Rectal smooth muscle tissue (tissue), 1 donor: ENCODE measurements at regions not wholly inside any gene's neighbourhood (a gene's known extent, or its start where the extent isn't known, plus 50 kb on each side); places are given as distances from the start of the nearest gene placed in this dataset.
A peak's percentile ranks its signal among the peaks of the same experiment; 100 is the strongest.

Experiments used
- H3K27ac ChIP-seq: one replicate; pipeline ENCODE4 v1.7.0; 2013; ENCODE audit warnings: low read depth, low read length, inconsistent platforms
- H3K27me3 ChIP-seq: one replicate; pipeline ENCODE4 v1.7.0; 2013; ENCODE audit warnings: low read length; ENCODE audit not compliant: control insufficient read depth, insufficient read depth
- H3K36me3 ChIP-seq: one replicate; pipeline ENCODE4 v1.7.0; 2013; ENCODE audit warnings: low read length; ENCODE audit not compliant: control insufficient read depth, insufficient read depth
- H3K4me1 ChIP-seq: one replicate; pipeline ENCODE4 v1.7.0; 2013; ENCODE audit warnings: low read length; ENCODE audit not compliant: control insufficient read depth, insufficient read depth
- H3K4me3 ChIP-seq: one replicate; pipeline ENCODE4 v1.7.0; 2013; ENCODE audit warnings: low read length
- H3K9ac ChIP-seq: one replicate; pipeline ENCODE4 v1.7.0; 2013; ENCODE audit warnings: low read length

DNA sequence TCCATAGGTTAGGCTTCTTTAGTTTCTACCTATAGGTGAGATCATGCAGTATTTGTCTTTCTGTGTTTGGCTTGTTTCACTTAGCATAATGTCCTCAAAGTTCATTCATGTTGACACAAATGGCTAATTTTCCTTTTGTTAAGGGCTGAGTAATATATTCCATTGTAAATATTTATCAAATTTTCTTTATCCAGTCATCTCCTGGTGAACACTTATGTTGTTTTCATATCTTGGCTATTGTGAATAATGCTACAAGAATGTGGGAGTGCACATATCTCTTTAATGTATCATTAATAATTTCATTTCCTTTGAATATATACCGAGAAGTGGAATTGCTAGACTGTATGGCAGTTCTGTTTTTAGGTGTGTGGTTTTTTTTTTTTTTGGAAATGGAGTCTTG, 250.9 kb upstream of the SEMA6D start:
- Histone ChIP-seq H3K27me3 (no peaks in the 10 kb centered on the region), H3K36me3 (no peaks in the 10 kb centered on the region), H3K9ac (no peak overlapping the region), H3K4me3 (no peak overlapping the region), H3K27ac (no peak overlapping the region), H3K4me1 (no peaks in the 10 kb centered on the region)

- no peak overlapping the region for H3K9ac ChIP-seq
- H3K27ac ChIP-seq = no peak overlapping the region
- H3K4me3 ChIP-seq = no peak overlapping the region
- no peaks in the 10 kb centered on the region for H3K27me3 ChIP-seq
- no peaks in the 10 kb centered on the region for H3K36me3 ChIP-seq
- H3K4me1 ChIP-seq = peaks cover 3% of the 10 kb centered on the region
These were observed 246.3 kb upstream of the SEMA6D start for GRCh38 chr15:47470983-47471382.

- Histone ChIP-seq H3K27ac (no peak overlapping the region), H3K9ac (no peak overlapping the region)
These were observed 244.1 kb upstream of the SEMA6D start for GRCh38 chr15:47473106-47473725.

DNA sequence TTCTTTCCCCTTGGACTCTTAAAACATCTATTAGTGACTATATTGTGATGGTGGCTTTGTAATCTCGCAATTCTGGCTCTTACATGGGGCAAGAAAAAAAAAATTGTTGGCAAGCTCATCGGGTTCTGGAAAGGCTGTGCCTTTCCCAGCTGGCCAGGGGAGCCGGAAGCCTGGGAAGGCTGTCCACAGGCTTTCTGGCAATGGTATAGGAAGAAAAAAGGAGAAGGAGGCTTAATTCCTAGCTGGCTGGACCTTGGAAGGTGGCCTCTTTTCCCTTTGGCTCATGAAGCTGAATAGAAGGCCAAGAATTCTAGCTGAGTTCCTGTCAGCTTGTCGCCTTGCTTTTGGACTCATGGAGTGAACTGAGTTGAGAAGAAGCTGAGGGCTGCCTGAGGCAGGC, 243.5 kb upstream of the SEMA6D start:
- Histone ChIP-seq H3K4me3 (no peak overlapping the region), H3K9ac (no peak overlapping the region), H3K36me3 (no peaks in the 10 kb centered on the region), H3K4me1 (peaks cover 6% of the 10 kb centered on the region), H3K27me3 (no peaks in the 10 kb centered on the region), H3K27ac (peak overlapping the region; percentile 29)

More at GRCh38 chr15:47473106-47473725, 244.1 kb upstream of the SEMA6D start:
- H3K27me3 ChIP-seq = no peaks in the 10 kb centered on the region
- no peak overlapping the region for H3K4me3 ChIP-seq
- peaks cover 6% of the 10 kb centered on the region for H3K4me1 ChIP-seq
- H3K36me3 ChIP-seq = no peaks in the 10 kb centered on the region

GRCh38 chr15:47475336-47475735, 242.0 kb upstream of the SEMA6D start:
- Histone ChIP-seq H3K36me3 (no peaks in the 10 kb centered on the region), H3K4me1 (peaks cover 6% of the 10 kb centered on the region), H3K27me3 (no peaks in the 10 kb centered on the region), H3K4me3 (no peak overlapping the region), H3K27ac (no peak overlapping the region), H3K9ac (no peak overlapping the region)

DNA sequence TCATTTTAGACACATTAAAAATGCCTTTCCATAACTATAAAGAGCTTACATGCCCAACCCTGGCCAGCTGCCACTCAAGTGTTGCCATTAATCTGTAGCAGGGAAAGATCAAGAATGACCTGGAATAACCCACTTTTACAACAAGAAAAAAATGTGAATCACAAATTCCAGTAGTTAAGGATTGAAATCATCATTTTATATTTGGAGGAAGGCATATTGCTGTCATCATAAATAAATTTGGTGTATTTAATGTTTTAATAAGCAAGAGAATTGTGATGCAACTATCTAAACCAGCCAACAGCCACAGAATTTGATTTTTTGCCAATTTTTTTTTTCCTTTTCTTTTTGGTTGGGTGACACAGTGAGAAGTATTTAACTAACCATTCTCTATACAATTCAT, 240.0 kb upstream of the SEMA6D start:
- Histone ChIP-seq H3K27ac (no peak overlapping the region), H3K9ac (no peak overlapping the region), H3K27me3 (no peaks in the 10 kb centered on the region)

GRCh38 chr15:47484059-47484458, 233.2 kb upstream of the SEMA6D start:
- Histone ChIP-seq H3K4me1 (no peaks in the 10 kb centered on the region), H3K27me3 (no peaks in the 10 kb centered on the region), H3K27ac (no peak overlapping the region), H3K4me3 (no peak overlapping the region), H3K36me3 (no peaks in the 10 kb centered on the region), H3K9ac (no peak overlapping the region)

More for the DNA sequence above, 240.0 kb upstream of the SEMA6D start:
- H3K36me3 ChIP-seq = no peaks in the 10 kb centered on the region
- H3K4me3 ChIP-seq = no peak overlapping the region
- peaks cover 6% of the 10 kb centered on the region for H3K4me1 ChIP-seq

GRCh38 chr15:47484997-47485396, 232.3 kb upstream of the SEMA6D start:
- no peak overlapping the region for H3K4me3 ChIP-seq
- no peaks in the 10 kb centered on the region for H3K4me1 ChIP-seq
- H3K9ac ChIP-seq = no peak overlapping the region
- H3K27me3 ChIP-seq = no peaks in the 10 kb centered on the region
- no peak overlapping the region for H3K27ac ChIP-seq
- no peaks in the 10 kb centered on the region for H3K36me3 ChIP-seq

GRCh38 chr15:47485419-47485818, 231.9 kb upstream of the SEMA6D start:
- Histone ChIP-seq H3K36me3 (no peaks in the 10 kb centered on the region), H3K27me3 (no peaks in the 10 kb centered on the region), H3K9ac (no peak overlapping the region), H3K27ac (no peak overlapping the region), H3K4me1 (no peaks in the 10 kb centered on the region), H3K4me3 (no peak overlapping the region)

- Histone ChIP-seq H3K9ac (no peak overlapping the region), H3K4me1 (no peaks in the 10 kb centered on the region), H3K27ac (no peak overlapping the region), H3K36me3 (no peaks in the 10 kb centered on the region), H3K27me3 (no peaks in the 10 kb centered on the region), H3K4me3 (no peak overlapping the region)
These were observed 231.3 kb upstream of the SEMA6D start for GRCh38 chr15:47486040-47486439.

- Histone ChIP-seq H3K36me3 (no peaks in the 10 kb centered on the region), H3K4me3 (no peak overlapping the region), H3K27me3 (no peaks in the 10 kb centered on the region), H3K9ac (no peak overlapping the region), H3K4me1 (no peaks in the 10 kb centered on the region), H3K27ac (no peak overlapping the region)
These were observed 225.1 kb upstream of the SEMA6D start for GRCh38 chr15:47492195-47492594.

DNA sequence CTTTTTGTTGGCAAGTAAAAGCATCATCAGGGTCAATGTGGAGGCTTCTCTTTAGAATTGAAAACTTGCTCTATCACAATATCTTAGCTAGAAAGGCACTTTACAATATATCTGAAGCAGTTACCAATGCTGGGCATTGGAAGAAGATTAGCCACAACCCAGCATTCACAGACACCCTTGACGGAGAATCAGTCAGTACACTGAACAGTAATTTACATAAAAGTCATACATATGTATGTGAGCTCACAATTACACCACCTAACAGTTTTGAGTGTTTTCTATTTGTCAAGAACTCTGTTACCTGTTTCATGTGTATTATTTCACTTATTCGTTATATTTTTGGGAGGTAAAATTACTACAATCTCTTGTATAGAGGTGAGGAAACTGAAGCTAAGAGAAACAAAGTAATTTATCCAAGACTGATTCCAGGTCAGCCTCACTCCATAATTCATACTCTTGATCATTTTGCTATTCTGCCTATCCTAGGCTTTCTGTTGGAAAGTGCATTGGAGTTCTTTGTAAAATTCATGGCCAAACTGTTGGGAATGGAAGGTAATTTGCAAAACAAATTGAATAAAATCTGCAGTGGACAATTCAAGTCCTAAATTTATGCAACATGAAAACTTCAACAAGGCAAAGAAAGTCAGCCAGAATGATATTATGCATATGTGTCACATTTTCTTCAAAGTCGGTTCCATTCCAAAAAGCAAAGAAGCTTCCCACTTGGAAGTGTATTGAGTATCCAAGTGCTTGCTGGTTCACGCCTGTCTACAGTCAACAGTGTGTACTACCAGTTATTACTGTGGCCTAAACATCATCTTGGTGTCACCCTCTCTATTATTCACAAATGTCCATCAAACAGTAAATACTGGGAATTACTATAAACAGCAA, 223.7 kb upstream of the SEMA6D start:
- H3K27ac ChIP-seq = no peak overlapping the region
- no peak overlapping the region for H3K4me3 ChIP-seq
- H3K36me3 ChIP-seq = no peaks in the 10 kb centered on the region
- no peaks in the 10 kb centered on the region for H3K27me3 ChIP-seq
- H3K9ac ChIP-seq = no peak overlapping the region
- no peaks in the 10 kb centered on the region for H3K4me1 ChIP-seq
